Esophagus squamous epithelium (tissue), 4 donors: ENCODE measurements at regions not wholly inside any gene's neighbourhood (a gene's known extent, or its start where the extent isn't known, plus 50 kb on each side); places are given as distances from the start of the nearest gene placed in this dataset.

Experiments
- POLR2A ChIP-seq, 4 donors: fragments of 450-650 bp; IDR thresholded peaks; one replicate each; pipeline ENCODE4 v1.6.1; 2017; ENCODE audit warnings: antibody characterized with exemption in 4 of 4, mild to moderate bottlenecking in 4 of 4, moderate library complexity in 3 of 4
- TF ChIP-seq, protein P1 (sequence below), 6 experiments: fragments of 450-650 bp in 4 of 6; fragments of 200-600 bp in 2 of 6; sonication (generic) in 2 of 6; IDR thresholded peaks; one replicate each; pipeline ENCODE4 v1.5.1; 2016 to 2019; ENCODE audit warnings: antibody characterized with exemption in 6 of 6, mild to moderate bottlenecking in 4 of 6, moderate library complexity in 4 of 6

- TF ChIP-seq, protein P1, sequence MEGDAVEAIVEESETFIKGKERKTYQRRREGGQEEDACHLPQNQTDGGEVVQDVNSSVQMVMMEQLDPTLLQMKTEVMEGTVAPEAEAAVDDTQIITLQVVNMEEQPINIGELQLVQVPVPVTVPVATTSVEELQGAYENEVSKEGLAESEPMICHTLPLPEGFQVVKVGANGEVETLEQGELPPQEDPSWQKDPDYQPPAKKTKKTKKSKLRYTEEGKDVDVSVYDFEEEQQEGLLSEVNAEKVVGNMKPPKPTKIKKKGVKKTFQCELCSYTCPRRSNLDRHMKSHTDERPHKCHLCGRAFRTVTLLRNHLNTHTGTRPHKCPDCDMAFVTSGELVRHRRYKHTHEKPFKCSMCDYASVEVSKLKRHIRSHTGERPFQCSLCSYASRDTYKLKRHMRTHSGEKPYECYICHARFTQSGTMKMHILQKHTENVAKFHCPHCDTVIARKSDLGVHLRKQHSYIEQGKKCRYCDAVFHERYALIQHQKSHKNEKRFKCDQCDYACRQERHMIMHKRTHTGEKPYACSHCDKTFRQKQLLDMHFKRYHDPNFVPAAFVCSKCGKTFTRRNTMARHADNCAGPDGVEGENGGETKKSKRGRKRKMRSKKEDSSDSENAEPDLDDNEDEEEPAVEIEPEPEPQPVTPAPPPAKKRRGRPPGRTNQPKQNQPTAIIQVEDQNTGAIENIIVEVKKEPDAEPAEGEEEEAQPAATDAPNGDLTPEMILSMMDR (IDR thresholded peaks at IDR 0.05): no peak
- TF ChIP-seq POLR2A (IDR thresholded peaks at IDR 0.05): no peak
These were observed 88.5 kb downstream of the MICALL2 start for GRCh38 chr7:1370738-1371137.
